Right renal cortex interstitium (tissue), 3 donors: ENCODE measurements at regions not wholly inside any gene's neighbourhood (a gene's known extent, or its start where the extent isn't known, plus 50 kb on each side); places are given as distances from the start of the nearest gene placed in this dataset.
A peak's percentile ranks its signal among the peaks of the same experiment; 100 is the strongest.
"Not testable (repeated sequence)": the region's sequence is repeated elsewhere in the genome, so short reads cannot be mapped to it uniquely, and the experiment has no call there.

Source experiments
- DNase-seq, 3 donors: peaks; one replicate each; pipeline ENCODE4 v3.0.0-alpha.2; 2013; ENCODE audit warnings: low read depth in 3 of 3, low spot score in 2 of 3

DNA sequence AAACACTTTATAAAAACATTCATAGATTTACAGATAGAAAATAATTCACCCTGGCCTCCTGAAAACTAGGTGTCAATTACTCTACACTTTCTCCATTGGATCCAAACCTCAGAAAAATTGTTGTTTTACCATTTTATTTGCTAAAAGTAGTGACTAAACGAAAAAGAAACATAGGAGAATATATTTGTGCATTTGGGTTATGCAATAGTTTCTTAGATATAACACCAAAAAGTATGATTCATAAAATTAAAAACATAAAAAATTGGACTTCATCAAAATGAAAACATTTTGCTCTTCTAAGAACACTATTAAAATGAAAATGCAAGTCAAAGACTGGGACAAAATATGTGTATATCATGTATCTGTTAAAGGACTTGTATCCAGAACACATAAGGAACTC is 671.3 kb downstream of the MAFB start:
- no peak for DNase-seq

DNA sequence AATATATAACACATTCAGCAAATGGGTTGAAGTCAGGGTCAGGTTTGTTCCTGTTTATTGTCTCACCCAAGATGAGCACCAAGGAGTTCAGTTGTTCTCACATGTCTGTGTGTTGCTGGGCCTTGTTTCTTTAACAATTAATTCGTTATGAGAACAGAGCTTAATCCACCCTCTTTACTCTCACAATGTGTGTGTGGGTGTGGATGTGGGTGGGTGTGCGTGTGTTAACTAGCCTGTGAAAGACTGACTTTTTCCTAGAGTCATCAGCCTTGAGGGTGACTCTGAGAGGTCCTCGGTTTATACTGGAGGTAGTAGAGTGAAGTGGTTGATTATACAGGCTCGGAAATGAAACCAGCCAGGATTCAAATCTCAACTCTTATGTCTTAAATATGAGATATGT is 672.1 kb downstream of the MAFB start:
- DNase-seq = no peak

DNA sequence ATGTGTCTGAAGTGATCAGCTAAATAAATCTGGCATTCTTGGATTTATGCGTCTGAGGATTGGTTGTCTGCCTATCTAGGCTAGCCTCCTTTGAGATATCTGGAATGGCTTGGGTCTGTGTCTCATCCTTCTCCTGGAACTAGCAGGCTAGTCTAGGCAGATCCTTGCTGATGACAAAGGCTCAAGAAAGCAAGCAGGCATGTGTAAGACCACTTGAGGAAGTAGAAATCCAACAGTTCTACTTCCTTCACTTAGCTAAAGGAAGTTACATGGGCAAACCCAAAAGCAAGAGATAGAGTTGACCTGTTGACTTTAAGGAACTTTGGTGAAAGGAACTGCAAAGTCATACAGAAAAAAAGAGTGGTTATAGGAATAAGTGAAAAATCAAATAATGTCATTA is 672.6 kb downstream of the MAFB start:
- no peak for DNase-seq

DNA sequence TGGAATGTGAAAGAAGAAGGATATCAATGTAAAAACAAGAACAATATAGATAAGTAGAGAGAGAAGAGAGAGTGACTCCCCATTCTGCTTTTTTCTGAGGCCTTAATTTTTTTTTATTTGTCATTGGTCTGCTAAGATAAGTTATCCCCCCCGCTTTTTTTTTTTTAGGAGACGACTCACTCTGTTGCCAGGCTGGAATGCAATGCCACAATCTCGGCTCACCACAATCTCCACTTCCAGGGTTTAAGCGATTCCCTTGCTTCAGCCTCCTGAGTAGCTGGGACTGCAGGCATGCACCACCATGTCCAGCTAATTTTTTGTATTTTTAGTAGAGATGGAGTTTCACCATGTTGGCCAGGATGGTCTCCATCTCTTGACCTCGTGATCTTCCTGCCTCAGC is 677.0 kb downstream of the MAFB start:
- DNase-seq = not testable (repeated sequence)

DNA sequence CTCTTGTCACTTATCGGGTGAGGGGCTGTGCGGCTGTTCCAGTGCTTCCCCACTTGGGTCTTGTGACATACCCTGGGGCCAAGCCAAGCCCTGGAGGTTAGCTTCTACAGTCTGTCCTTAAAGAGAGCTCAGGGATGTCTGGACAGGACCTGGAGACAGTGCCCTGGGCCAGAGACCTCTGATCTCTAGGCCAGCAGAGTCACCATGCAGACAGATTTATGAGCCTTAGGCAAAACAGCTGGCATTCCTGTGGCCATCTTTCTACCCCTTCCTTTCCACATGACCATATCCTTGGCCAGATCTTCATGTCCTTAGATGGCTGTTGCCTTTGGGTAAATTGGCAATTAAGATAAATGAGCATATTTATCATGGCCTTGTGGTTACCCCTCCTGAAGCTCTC is 678.6 kb downstream of the MAFB start:
- DNase-seq = no peak

DNA sequence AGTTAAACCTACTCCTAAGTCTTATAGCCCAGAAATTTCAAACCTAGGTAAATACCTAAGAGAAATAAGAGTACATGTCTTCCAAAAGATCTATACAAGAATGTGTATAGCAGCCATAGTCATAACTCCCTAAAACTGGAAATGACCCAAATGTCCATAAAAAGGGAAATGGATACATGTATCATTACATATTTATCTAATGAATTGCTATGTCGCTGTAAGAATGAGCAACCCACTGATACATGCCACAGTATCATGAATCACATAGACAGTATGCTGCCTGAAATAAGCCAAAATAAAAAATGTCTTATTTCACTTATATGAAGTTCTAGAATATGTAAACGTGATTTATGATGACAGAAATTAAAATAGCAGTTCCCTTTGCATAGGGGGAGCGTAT is 679.5 kb downstream of the MAFB start:
- no peak for DNase-seq

DNA sequence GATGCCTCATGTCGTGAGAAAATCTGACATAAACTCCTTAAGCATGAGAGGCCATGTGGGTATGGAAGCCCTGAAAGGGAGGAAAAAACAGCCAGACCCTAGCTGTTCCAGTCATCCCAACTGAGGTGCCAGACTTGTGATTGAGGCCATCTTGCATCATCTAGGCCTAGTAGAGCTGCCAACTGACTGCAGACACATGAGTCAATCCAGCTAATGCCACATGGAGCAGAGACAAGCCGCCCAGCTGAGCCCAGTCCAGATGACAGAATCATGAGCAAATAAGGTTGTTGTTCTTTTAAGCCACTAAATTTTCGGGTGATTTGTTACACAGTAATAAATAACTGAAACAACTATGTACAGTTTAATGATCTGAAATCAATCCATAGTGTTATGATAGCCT is 680.9 kb downstream of the MAFB start:
- DNase-seq = no peak

DNA sequence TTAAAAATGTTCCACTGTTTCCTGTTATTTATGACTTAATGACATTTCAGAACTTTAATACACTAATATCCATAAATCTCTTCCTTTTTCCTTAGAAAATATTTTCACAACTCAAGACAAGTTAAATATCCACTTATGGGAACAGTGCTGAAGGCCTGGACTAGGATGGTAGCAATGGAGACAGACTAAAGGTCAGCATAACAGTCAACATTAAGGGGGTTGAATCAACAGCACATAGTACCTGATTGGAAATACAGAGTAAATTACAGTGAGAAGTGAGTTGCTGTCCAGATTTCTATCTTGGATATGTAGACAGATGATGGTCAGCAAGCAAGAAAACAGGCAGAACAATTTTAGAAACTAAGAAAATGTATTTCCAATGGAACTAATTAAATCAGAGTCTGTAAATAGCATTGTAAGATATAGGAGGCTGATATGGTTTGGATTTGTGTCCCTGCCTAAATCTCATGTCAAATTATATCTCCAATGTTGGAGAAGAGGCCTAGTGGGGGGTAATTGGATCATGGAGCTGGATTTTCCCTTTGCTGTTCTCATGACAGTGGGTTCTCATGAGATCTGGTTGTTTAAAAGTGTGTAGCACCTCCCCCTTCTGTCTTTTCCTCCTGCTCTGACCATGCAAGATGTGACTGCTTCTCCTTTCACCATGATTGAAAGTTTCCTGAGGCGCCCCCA is 682.7 kb downstream of the MAFB start:
- no peak for DNase-seq

DNA sequence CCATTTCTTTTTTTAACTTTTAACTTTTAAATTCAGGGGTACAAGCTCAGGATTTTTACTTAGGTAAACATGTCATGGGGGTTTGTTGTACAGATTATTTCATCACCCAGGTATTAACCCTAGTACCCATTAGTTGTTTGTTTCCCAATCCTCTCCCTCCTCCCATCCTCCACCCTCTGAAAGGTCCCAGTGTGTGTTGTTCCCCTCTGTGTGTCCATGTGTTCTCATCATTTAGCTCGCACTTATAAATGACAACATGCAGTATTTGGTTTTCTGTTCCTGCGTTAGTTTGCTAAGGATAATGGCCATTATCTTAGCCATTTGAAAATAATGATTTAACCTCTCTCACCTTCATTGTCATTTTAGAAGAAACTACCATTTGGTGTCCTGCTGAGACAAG is 684.9 kb downstream of the MAFB start:
- not testable (repeated sequence) for DNase-seq

DNA sequence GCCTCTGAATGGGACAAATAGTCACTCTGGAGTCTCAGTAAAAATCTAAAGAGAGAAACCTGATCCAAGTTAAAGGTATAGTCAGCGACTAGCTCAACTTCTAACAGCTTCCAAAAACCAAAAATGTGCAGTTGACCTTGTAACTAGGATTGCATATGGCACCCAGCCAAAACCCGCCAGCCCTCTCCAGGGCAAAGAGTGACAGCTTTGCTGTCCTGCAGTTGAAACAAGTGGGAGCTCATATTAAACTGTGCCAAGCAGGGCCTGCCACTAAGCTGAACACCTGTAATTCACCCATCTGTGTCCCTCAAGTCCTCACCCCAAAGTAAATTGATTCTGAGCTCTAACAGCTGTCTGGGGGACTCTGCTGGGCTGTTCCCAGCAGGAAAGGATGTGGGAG is 695.3 kb downstream of the MAFB start:
- no peak for DNase-seq

DNA sequence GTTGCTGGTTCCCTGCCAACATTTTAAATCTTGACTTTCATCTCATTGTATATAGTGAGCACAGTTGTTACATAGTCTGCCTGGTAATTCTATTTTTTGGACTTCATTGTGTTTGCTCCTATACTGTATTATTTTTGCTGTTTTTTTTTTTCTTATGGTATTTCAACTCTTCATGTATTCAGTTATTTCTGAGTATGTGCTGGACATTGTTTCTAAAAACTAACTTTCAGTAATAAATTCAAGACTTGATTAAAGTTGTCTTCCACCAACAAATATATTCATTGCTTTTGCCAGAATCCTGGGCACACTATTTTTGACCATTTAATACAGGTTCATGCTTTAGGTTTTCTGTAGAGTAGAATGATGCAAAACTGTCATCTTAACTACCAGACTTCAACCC is 698.3 kb downstream of the MAFB start:
- DNase-seq = no peak

DNA sequence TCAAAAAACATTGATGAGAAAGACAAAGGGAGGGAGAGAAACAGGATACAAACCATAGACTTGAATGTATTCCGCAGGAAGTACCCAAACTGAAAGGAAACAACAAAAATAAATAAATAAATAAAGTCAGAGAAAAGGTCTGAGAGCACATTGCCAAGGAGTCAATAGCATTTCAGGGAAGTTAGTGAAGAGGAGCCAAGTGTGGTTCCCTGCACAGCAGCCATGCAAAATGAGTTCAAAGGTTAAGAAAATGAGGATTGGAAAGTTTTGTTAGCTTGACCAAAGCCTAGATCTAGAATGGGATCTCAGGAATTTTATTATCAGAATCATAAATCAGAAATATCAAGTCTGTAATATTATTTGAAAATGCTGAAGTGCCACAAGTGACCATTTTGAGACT is 700.0 kb downstream of the MAFB start:
- DNase-seq = no peak

DNA sequence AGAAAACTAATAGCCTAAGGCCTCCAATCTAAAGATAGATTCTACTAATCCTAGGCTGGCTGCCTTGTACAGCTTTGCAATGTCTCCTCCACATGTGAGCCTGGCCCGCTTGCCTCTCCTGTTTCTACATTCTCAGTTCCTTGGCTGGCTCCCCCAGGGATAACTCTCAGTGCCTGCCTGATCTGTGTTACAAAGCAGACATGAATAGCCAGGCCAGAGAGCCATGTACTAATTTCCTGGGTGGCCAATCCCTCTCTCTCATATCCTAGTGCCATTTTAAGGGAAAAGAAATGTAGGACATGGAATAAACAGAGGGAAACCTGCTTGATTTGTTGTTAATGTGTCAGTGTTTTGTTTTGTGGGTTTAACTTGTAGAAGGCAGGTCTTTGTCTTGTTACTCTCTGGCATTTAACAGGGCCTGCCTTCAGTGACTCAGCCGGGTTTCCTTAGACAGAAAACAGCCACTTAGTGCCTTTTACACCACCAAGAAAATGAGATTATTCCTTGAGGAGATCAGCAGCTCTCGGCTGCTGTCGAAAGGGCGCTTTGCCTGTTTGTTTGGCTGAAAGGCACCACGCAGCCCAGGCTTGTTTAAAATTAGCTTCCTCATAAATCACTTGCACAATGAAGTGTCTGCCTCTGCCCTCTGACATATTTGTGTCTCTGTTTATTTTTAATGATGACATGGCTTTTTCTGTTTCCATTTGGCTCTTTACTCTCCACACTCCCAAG is 702.7 kb downstream of the MAFB start:
- peak in 1 of 3 donors; percentile 25 for DNase-seq

DNA sequence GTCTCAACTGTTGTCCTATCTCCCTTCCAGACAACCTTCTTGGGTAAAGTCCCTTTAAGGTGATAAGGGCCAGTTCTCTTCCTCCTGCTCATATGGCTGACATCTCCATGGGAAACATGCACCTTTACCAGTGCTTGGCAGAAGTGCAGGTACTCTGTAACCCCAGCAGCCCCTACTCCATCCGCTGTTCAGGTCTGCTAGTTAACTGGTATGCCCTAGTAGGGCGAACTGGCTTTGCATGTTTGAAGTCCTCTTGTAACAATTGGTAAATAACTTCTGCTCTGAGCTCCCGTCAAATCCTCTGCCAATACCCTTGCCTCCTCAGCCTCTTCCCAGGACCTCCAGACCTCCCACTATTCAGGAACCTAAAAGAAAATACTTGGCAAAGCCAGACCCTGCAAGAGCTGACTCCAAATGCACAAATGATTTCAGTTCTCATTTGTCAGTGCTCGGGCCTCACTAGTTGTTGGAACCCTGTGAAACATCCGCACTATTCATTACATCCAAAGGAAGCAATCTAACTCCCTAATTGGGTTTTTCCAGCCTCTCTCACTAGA is 703.7 kb downstream of the MAFB start:
- no peak for DNase-seq

DNA sequence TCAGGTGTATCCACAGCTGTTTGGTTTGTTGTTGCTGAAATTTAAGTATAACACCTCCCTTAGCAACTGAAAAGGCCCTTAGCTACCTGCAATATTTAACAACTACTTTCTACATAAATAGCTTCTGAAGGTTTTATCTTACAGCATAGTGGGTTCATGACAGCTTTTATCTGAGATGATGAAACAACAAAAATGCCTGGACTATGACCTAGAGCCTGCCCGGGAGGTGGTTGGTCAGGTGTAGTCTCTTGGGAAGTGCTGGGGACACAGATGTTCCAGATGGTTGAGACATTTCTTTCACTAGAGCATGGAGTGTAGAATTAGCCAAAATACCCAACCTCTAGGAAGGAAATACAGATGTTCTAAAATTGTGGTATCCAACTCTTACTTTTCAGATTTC is 705.4 kb downstream of the MAFB start:
- no peak for DNase-seq

DNA sequence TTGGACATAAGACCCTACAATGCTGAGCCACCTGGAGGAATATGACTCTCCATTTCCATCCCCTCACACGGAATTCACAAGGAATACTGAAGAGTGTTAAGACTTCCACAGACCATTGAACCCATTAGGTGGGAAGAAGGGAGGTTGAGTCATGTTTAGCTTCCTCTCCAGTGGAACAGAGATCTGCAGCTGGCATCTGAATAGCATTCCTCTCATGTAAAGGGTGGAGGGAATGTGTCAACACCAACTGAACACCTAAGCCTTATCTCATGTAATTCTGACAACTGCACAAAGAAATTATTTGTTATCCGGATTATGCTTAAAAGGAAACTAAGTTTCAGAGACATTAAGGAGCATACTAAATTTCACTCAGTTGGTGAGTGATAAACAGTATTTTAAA is 705.9 kb downstream of the MAFB start:
- no peak for DNase-seq

DNA sequence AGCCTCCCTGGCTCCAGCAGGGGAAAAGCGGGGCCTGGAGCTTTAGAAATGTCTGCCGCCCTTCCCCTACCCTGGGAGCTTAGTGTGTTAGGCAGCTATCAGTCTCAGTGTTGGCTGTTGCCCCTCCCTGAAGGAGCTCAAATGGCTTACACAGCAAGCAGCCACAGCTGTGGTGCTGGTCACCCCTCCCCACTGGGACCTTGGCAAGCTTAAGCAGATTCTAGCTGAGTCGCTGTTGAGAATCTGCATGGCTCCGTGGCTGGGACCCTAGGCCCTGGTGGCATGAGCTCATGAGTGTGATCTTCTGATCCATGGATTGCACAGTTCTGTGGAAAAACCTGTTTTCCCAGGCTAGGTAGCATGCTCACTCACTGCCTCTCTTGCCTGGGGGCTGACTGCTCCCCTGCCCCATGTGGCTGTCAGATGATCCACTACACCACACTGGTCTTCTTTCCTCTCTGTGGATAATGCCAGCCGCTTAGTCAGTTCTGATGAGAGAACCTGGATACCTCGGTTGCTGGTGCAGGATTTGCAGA is 714.0 kb downstream of the MAFB start:
- no peak for DNase-seq

DNA sequence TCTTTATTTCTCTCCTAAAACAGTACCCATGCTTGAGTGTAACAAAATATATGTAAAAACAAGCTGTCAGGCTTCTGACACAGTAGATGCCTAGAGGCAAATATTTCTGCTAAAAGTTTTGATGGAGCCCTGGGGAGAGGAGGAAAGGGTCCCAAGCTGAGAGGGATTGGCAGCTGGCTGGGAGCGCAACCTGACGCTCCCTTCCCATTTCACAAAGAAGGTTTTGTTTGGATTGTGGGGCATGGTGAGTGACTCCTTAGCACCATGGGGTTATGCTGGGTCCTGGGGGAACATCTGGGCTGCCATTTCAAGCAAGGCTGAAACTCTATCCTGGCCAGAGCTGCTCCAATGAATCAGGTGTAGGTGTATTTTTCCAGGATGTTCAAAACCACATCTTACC is 720.5 kb downstream of the MAFB start:
- DNase-seq = no peak

DNA sequence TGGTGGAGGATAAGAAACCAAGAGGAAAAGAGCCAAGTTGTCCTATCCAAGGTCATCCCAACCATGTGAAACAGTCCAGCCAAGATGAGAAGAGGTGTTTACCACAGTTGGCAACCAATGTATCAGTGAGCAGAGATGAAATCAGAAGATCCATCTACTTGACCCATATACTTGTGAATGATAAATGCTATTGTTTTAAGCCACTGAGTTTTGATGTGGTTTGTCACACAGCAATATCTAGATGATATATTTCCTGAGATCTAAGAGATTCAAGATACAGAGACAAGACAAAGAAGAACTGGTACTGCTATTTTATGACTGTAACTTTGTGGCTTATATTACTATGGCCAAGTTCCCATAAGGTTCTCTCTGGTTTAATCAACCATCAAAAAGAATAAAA is 721.2 kb downstream of the MAFB start:
- DNase-seq = no peak

DNA sequence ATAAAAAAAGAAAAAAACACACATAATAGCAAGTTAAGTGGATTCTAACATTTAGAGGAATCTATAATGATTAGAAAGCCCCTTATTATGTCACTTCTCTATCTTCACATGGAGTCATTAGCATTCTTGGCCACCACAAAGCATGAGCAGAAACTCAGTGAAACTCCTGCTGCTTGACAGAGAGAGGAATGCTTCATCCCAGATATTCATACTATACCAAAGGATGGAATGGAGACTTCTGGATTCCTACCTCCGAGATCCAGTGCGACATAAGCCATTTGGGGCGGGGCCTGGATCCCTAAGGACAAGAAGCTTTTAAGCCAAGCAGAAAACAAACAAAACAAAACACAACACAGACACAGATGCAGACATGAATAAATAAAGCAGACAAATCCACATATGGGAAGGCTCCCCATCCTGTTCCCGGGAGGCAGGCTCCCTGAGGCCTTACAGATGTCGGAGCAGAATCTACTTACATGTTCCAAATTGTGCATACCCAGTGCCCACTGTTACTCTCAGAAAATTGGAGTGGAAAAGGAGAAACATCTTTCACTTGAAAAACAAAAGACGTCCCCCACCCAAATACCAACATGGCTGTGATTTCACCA is 727.3 kb downstream of the MAFB start:
- DNase-seq = no peak

DNA sequence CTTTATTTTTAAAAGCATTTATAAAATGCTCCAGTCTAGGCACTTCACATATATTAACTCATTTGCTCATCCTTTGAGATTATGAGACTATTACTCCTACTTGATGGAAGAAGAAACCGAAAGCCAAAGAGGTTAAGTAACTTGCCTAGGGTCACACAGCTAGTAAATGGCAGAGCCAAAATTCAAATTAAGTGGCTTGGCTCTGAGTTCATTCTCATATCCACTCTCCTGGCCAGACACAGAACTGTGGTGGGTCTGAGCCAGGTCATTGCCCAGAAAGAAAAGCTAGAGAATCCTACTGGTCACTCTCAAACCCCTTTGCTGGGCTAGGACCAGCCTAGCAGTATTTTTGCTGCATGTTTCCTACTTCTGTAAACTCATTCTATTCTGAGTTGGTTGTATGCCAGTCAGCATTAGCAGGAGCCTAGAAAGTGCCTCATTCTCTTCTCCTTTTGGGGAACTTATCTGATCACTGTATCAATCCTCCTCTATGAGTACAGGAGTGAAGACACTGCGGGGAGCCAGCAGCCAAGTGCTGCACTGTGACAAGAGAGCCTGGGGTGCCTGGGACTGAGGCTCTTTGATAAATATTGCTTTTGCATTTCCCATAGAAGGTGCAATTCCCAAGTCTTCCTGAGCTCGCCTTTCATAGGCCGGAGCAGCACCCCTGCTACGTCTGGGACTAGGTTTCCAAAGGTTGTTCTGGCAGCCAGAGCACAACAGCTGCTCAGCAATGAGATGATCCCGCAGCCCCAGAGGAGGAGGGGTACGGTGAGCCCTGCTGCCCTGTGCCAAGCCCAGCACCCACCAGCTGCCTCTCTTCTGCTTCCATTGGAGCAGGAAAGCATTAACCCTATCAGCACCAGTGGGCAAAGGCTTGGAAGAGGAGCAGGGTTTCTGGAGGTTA is 728.3 kb downstream of the MAFB start:
- no peak for DNase-seq
